ENCODE measurements at regions not wholly inside any gene's neighbourhood (a gene's known extent, or its start where the extent isn't known, plus 50 kb on each side); places are given as distances from the start of the nearest gene placed in this dataset.
A peak's percentile ranks its signal among the peaks of the same experiment; 100 is the strongest.

DNA sequence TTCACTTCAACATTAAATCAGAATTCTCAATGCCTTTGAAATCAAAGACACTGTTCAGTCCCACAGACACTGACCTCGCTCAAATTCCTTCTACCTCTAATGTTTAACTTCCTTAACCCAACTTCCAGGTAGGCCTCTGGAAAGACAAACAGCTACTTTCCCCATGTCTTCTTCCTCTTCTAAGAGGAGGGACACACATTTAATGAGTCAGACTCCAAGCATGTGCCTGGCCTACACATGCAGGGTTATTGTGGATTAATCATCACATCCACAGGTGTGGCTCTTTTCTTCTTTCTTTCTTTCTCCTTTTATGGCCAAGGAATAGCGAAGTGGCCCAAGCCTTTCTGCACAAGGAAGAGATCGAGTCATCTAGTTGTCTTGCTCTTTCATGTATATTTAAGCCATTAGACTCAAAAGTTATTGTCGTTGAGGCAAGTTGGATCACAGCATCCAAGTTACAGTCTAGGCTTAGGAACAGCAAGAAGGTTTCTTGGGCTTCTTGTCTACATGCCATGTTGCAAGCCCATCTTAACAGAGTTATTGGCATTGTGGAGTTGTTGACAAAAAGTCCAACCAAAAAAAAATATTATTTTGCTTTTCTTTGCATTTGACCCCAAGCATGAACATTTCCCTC lies 387.8 kb downstream of the IRS1 start (continued):
- TF ChIP-seq NPAS2 (CRISPR knock-in tag; IDR thresholded peaks at IDR 0.05; ENCODE audit: borderline replicate concordance) (no peak), ZNF264 (CRISPR knock-in tag; IDR thresholded peaks at IDR 0.05) (no peak), TAF15 (IDR thresholded peaks at IDR 0.05; ENCODE audit: low read depth, low read length, poor library complexity, severe bottlenecking) (no peak), BRCA1 (CRISPR knock-in tag; IDR thresholded peaks at IDR 0.05) (no peak), THYN1 (CRISPR knock-in tag; IDR thresholded peaks at IDR 0.05; ENCODE audit: borderline replicate concordance, low read depth) (no peak), SOX5 (CRISPR knock-in tag; IDR thresholded peaks at IDR 0.05; ENCODE audit: borderline replicate concordance) (peak; percentile 82), MED1 (CRISPR knock-in tag; IDR thresholded peaks at IDR 0.05) (peak; percentile 92), ZNF776 (CRISPR knock-in tag; IDR thresholded peaks at IDR 0.05) (no peak), ZNF7 (CRISPR knock-in tag; IDR thresholded peaks at IDR 0.05) (no peak), CENPT (CRISPR knock-in tag; IDR thresholded peaks at IDR 0.05; ENCODE audit: low read depth) (no peak), ZNF24 (IDR thresholded peaks at IDR 0.05) (no peak), ZC3H4 (CRISPR knock-in tag; IDR thresholded peaks at IDR 0.05; ENCODE audit: borderline replicate concordance) (no peak), ZMYM2 (CRISPR knock-in tag; IDR thresholded peaks at IDR 0.05) (peak; percentile 36; the same call in 1 of the 2 replicates), ZNF282 (IDR thresholded peaks at IDR 0.05; ENCODE audit: partially characterized antibody) (no peak), CREB1 (IDR thresholded peaks at IDR 0.05) (no peak), CREB1 (CRISPR knock-in tag; IDR thresholded peaks at IDR 0.05) (peak; percentile 73), HOXD1 (CRISPR knock-in tag; IDR thresholded peaks at IDR 0.05) (no peak), DMAP1 (CRISPR knock-in tag; IDR thresholded peaks at IDR 0.05) (peak; percentile 32; the same call in 1 of the 2 replicates)
- TF ChIP-seq, protein P1, sequence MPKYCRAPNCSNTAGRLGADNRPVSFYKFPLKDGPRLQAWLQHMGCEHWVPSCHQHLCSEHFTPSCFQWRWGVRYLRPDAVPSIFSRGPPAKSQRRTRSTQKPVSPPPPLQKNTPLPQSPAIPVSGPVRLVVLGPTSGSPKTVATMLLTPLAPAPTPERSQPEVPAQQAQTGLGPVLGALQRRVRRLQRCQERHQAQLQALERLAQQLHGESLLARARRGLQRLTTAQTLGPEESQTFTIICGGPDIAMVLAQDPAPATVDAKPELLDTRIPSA (CRISPR knock-in tag; IDR thresholded peaks at IDR 0.05; ENCODE audit: borderline replicate concordance): no peak
- TF ChIP-seq, protein P2, sequence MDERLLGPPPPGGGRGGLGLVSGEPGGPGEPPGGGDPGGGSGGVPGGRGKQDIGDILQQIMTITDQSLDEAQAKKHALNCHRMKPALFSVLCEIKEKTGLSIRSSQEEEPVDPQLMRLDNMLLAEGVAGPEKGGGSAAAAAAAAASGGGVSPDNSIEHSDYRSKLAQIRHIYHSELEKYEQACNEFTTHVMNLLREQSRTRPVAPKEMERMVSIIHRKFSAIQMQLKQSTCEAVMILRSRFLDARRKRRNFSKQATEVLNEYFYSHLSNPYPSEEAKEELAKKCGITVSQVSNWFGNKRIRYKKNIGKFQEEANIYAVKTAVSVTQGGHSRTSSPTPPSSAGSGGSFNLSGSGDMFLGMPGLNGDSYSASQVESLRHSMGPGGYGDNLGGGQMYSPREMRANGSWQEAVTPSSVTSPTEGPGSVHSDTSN (CRISPR knock-in tag; IDR thresholded peaks at IDR 0.05): no peak
- TF ChIP-seq, protein P3, sequence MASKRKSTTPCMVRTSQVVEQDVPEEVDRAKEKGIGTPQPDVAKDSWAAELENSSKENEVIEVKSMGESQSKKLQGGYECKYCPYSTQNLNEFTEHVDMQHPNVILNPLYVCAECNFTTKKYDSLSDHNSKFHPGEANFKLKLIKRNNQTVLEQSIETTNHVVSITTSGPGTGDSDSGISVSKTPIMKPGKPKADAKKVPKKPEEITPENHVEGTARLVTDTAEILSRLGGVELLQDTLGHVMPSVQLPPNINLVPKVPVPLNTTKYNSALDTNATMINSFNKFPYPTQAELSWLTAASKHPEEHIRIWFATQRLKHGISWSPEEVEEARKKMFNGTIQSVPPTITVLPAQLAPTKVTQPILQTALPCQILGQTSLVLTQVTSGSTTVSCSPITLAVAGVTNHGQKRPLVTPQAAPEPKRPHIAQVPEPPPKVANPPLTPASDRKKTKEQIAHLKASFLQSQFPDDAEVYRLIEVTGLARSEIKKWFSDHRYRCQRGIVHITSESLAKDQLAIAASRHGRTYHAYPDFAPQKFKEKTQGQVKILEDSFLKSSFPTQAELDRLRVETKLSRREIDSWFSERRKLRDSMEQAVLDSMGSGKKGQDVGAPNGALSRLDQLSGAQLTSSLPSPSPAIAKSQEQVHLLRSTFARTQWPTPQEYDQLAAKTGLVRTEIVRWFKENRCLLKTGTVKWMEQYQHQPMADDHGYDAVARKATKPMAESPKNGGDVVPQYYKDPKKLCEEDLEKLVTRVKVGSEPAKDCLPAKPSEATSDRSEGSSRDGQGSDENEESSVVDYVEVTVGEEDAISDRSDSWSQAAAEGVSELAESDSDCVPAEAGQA (IDR thresholded peaks at IDR 0.05; ENCODE audit: low read depth): no peak
- TF ChIP-seq, protein P3 (CRISPR knock-in tag; IDR thresholded peaks at IDR 0.05; ENCODE audit: borderline replicate concordance): no peak
- TF ChIP-seq, protein P4, sequence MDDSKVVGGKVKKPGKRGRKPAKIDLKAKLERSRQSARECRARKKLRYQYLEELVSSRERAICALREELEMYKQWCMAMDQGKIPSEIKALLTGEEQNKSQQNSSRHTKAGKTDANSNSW (CRISPR knock-in tag; IDR thresholded peaks at IDR 0.05; ENCODE audit: borderline replicate concordance): no peak
- TF ChIP-seq, protein P5, sequence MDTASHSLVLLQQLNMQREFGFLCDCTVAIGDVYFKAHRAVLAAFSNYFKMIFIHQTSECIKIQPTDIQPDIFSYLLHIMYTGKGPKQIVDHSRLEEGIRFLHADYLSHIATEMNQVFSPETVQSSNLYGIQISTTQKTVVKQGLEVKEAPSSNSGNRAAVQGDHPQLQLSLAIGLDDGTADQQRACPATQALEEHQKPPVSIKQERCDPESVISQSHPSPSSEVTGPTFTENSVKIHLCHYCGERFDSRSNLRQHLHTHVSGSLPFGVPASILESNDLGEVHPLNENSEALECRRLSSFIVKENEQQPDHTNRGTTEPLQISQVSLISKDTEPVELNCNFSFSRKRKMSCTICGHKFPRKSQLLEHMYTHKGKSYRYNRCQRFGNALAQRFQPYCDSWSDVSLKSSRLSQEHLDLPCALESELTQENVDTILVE (CRISPR knock-in tag; IDR thresholded peaks at IDR 0.05): no peak
